HUES48 (cell line): ENCODE measurements at regions not wholly inside any gene's neighbourhood (a gene's known extent, or its start where the extent isn't known, plus 50 kb on each side); places are given as distances from the start of the nearest gene placed in this dataset.
"Not testable (repeated sequence)": the region's sequence is repeated elsewhere in the genome, so short reads cannot be mapped to it uniquely, and the experiment has no call there.

Source experiments
- H3K27ac ChIP-seq: one replicate; pipeline ENCODE4 v1.7.0; 2013; ENCODE audit warnings: low read depth, low read length, inconsistent platforms
- H3K27me3 ChIP-seq: 2 replicates; pipeline ENCODE4 v1.6.1; 2013; ENCODE audit warnings: mild to moderate bottlenecking, low read length; ENCODE audit not compliant: control insufficient read depth, insufficient read depth
- H3K36me3 ChIP-seq: 2 replicates; pipeline ENCODE4 v1.6.1; 2013; ENCODE audit warnings: low read length; ENCODE audit not compliant: control insufficient read depth, insufficient read depth
- H3K4me1 ChIP-seq: 2 replicates; pipeline ENCODE4 v1.6.1; 2013; ENCODE audit warnings: mild to moderate bottlenecking, low read length; ENCODE audit not compliant: control insufficient read depth, insufficient read depth
- H3K4me3 ChIP-seq: 2 replicates; pipeline ENCODE4 v1.5.1; 2013; ENCODE audit warnings: mild to moderate bottlenecking, low read depth, low read length
- H3K9ac ChIP-seq: 2 replicates; pipeline ENCODE4 v1.6.1; 2013; ENCODE audit warnings: mild to moderate bottlenecking, low read depth, low read length, moderate library complexity
- H3K9me3 ChIP-seq: 2 replicates; pipeline ENCODE4 v1.6.1; 2013; ENCODE audit warnings: low read length; ENCODE audit not compliant: control insufficient read depth, insufficient read depth

- Histone ChIP-seq H3K4me3 (no peak overlapping the region), H3K36me3 (no peaks in the 10 kb centered on the region), H3K27ac (no peak overlapping the region), H3K9me3 (no peaks in the 10 kb centered on the region), H3K27me3 (no peaks in the 10 kb centered on the region), H3K9ac (no peak overlapping the region), H3K4me1 (no peaks in the 10 kb centered on the region)
Observed at GRCh38 chr14:37681486-37681885, 86.1 kb downstream of the TTC6 start.

- not testable (repeated sequence) for H3K36me3 ChIP-seq, H3K4me1 ChIP-seq, H3K4me3 ChIP-seq, H3K27me3 ChIP-seq, H3K27ac ChIP-seq, H3K9me3 ChIP-seq, H3K9ac ChIP-seq
Observed at GRCh38 chr14:37692680-37693079, 97.3 kb downstream of the TTC6 start.

GRCh38 chr14:37693420-37693819 is 98.0 kb downstream of the TTC6 start:
- H3K4me1 ChIP-seq, H3K36me3 ChIP-seq, H3K9ac ChIP-seq, H3K4me3 ChIP-seq, H3K27ac ChIP-seq, H3K9me3 ChIP-seq, H3K27me3 ChIP-seq: not testable (repeated sequence)

GRCh38 chr14:37695866-37696265 is 100.4 kb downstream of the TTC6 start:
- Histone ChIP-seq H3K27ac (no peak overlapping the region), H3K4me1 (no peaks in the 10 kb centered on the region), H3K9me3 (no peaks in the 10 kb centered on the region), H3K27me3 (no peaks in the 10 kb centered on the region), H3K4me3 (no peak overlapping the region), H3K36me3 (no peaks in the 10 kb centered on the region), H3K9ac (no peak overlapping the region)

GRCh38 chr14:37697489-37698121 is 102.2 kb downstream of the TTC6 start:
- Histone ChIP-seq H3K36me3 (no peaks in the 10 kb centered on the region), H3K4me3 (no peak overlapping the region), H3K9me3 (no peaks in the 10 kb centered on the region)

GRCh38 chr14:37698840-37699777 is 103.7 kb downstream of the TTC6 start:
- H3K27ac ChIP-seq = no peak overlapping the region
- H3K27me3 ChIP-seq = no peaks in the 10 kb centered on the region
- no peaks in the 10 kb centered on the region for H3K4me1 ChIP-seq
- H3K36me3 ChIP-seq = no peaks in the 10 kb centered on the region
- no peak overlapping the region for H3K4me3 ChIP-seq
- H3K9ac ChIP-seq = no peak overlapping the region
- no peaks in the 10 kb centered on the region for H3K9me3 ChIP-seq

More at GRCh38 chr14:37697489-37698121, 102.2 kb downstream of the TTC6 start:
- H3K27me3 ChIP-seq = no peaks in the 10 kb centered on the region
- no peak overlapping the region for H3K9ac ChIP-seq
- no peaks in the 10 kb centered on the region for H3K4me1 ChIP-seq
- H3K27ac ChIP-seq = no peak overlapping the region

- Histone ChIP-seq H3K36me3 (no peaks in the 10 kb centered on the region), H3K9ac (no peak overlapping the region), H3K27me3 (no peaks in the 10 kb centered on the region), H3K9me3 (no peaks in the 10 kb centered on the region), H3K4me3 (no peak overlapping the region), H3K4me1 (peaks cover 3% of the 10 kb centered on the region; the same call in 1 of the 2 replicates), H3K27ac (no peak overlapping the region)
Observed at GRCh38 chr14:37707716-37708115, 112.3 kb downstream of the TTC6 start.

- Histone ChIP-seq H3K9ac (no peak overlapping the region), H3K36me3 (no peaks in the 10 kb centered on the region), H3K4me1 (peaks cover 3% of the 10 kb centered on the region; the same call in 1 of the 2 replicates), H3K27ac (no peak overlapping the region), H3K4me3 (no peak overlapping the region), H3K9me3 (no peaks in the 10 kb centered on the region), H3K27me3 (no peaks in the 10 kb centered on the region)
Observed at GRCh38 chr14:37708481-37708880, 113.1 kb downstream of the TTC6 start.

GRCh38 chr14:37709419-37710195 is 114.2 kb downstream of the TTC6 start:
- peaks cover 3% of the 10 kb centered on the region; the same call in 1 of the 2 replicates for H3K4me1 ChIP-seq
- H3K27ac ChIP-seq = no peak overlapping the region

GRCh38 chr14:37711356-37711830 is 116.0 kb downstream of the TTC6 start:
- no peak overlapping the region for H3K27ac ChIP-seq
- no peak overlapping the region for H3K4me3 ChIP-seq
- no peaks in the 10 kb centered on the region for H3K36me3 ChIP-seq
- H3K4me1 ChIP-seq = peaks cover 3% of the 10 kb centered on the region; the same call in 1 of the 2 replicates
- H3K9me3 ChIP-seq = no peaks in the 10 kb centered on the region
- no peaks in the 10 kb centered on the region for H3K27me3 ChIP-seq
- H3K9ac ChIP-seq = no peak overlapping the region

More at GRCh38 chr14:37709419-37710195, 114.2 kb downstream of the TTC6 start:
- H3K9ac ChIP-seq = no peak overlapping the region
- no peaks in the 10 kb centered on the region for H3K27me3 ChIP-seq
- no peaks in the 10 kb centered on the region for H3K36me3 ChIP-seq
- no peak overlapping the region for H3K4me3 ChIP-seq
- no peaks in the 10 kb centered on the region for H3K9me3 ChIP-seq
